ENCODE measurements at regions not wholly inside any gene's neighbourhood (a gene's known extent, or its start where the extent isn't known, plus 50 kb on each side); places are given as distances from the start of the nearest gene placed in this dataset.

DNA sequence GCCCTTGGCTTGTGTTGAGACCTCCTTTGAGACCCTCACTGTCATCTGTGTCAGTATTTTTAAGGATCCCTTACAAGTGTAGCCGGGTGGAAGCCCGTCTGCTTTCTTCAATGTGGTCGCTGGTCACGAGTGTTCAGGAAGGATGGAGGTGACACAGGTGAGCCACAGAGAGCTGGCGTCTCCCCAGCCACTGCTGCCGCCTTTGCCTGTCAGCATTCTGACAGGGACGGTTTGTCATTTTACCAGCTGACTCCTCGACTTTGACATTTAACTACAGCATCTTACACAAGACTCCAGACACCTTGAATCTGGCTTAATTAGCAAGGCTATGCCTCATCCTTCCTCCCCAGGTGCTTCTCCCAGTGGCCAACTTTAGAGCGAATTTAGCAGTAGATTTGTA lies 56.3 kb upstream of the MPHOSPH6 start:
- Mint-ChIP-seq H3K27me3 (ENCODE audit: insufficient read depth, low read depth) (peaks cover 6% of the 10 kb centered on the region), H3K4me3 (no peak overlapping the region), H3K9me3 (no peaks in the 10 kb centered on the region)

DNA sequence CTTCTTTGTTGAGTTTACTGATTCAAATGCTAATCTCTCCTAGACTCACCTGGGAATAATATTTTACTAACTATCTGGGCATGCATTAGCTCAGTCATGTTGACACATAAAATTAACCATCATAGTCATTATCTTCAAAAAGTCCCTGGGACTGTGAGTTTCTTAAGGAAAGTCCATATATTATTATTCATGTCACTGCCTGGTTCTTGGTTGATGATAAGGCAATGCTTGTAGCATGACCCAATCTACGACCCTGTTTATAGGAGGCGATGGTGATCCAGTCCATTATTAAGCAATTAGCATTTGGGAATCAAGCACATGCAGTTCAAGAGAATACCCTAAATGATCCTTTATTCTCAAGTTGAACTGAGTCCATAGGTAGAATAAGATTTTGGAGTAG lies 54.8 kb upstream of the MPHOSPH6 start:
- Histone ChIP-seq H2AFZ (replicated peaks) (no peak overlapping the region), H4K20me1 (ENCODE audit: low read depth) (no peaks in the 10 kb centered on the region), H3K4me2 (no peak overlapping the region), H3K27ac (no peak overlapping the region), H3K4me3 (no peak overlapping the region), H3K9ac (no peak overlapping the region), H3K4me1 (no peaks in the 10 kb centered on the region), H3F3A (ENCODE audit: low read depth) (no peaks in the 10 kb centered on the region), H3K36me3 (no peaks in the 10 kb centered on the region), H3K27me3 (no peaks in the 10 kb centered on the region), H3K9me3 (ENCODE audit: low read depth) (no peaks in the 10 kb centered on the region), H3K79me2 (ENCODE audit: low read depth) (no peaks in the 10 kb centered on the region)
- H3K27ac Mint-ChIP-seq: no peak overlapping the region
- H3K4me3 Mint-ChIP-seq: no peak overlapping the region
- no peak for DNase-seq (ENCODE audit: low spot score)
- peaks cover under 1% of the 10 kb centered on the region for H3K27me3 Mint-ChIP-seq (ENCODE audit: insufficient read depth, low read depth)
- no peaks in the 10 kb centered on the region for H3K36me3 Mint-ChIP-seq
- TF ChIP-seq EZH2 (IDR thresholded peaks at IDR 0.05) (no peak), EZH2phosphoT487 (IDR thresholded peaks at IDR 0.05) (no peak)
- TF ChIP-seq, protein P1, sequence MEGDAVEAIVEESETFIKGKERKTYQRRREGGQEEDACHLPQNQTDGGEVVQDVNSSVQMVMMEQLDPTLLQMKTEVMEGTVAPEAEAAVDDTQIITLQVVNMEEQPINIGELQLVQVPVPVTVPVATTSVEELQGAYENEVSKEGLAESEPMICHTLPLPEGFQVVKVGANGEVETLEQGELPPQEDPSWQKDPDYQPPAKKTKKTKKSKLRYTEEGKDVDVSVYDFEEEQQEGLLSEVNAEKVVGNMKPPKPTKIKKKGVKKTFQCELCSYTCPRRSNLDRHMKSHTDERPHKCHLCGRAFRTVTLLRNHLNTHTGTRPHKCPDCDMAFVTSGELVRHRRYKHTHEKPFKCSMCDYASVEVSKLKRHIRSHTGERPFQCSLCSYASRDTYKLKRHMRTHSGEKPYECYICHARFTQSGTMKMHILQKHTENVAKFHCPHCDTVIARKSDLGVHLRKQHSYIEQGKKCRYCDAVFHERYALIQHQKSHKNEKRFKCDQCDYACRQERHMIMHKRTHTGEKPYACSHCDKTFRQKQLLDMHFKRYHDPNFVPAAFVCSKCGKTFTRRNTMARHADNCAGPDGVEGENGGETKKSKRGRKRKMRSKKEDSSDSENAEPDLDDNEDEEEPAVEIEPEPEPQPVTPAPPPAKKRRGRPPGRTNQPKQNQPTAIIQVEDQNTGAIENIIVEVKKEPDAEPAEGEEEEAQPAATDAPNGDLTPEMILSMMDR (IDR thresholded peaks at IDR 0.05): no peak
- H3K9me3 Mint-ChIP-seq: no peaks in the 10 kb centered on the region
- peaks cover 5% of the 10 kb centered on the region for H3K4me1 Mint-ChIP-seq

More for the DNA sequence above, 56.3 kb upstream of the MPHOSPH6 start:
- Histone ChIP-seq H3K27ac (no peak overlapping the region), H3K9ac (no peak overlapping the region), H3K4me3 (no peak overlapping the region), H2AFZ (replicated peaks) (no peak overlapping the region), H3K9me3 (ENCODE audit: low read depth) (no peaks in the 10 kb centered on the region), H3K79me2 (ENCODE audit: low read depth) (no peaks in the 10 kb centered on the region), H4K20me1 (ENCODE audit: low read depth) (no peaks in the 10 kb centered on the region), H3F3A (ENCODE audit: low read depth) (no peaks in the 10 kb centered on the region), H3K36me3 (no peaks in the 10 kb centered on the region), H3K27me3 (no peaks in the 10 kb centered on the region), H3K4me2 (no peak overlapping the region), H3K4me1 (no peaks in the 10 kb centered on the region)
- TF ChIP-seq, protein P1 (IDR thresholded peaks at IDR 0.05): no peak
- Mint-ChIP-seq H3K36me3 (no peaks in the 10 kb centered on the region), H3K4me1 (peaks cover 9% of the 10 kb centered on the region), H3K27ac (no peak overlapping the region)
- DNase-seq (ENCODE audit: low spot score): no peak

DNA sequence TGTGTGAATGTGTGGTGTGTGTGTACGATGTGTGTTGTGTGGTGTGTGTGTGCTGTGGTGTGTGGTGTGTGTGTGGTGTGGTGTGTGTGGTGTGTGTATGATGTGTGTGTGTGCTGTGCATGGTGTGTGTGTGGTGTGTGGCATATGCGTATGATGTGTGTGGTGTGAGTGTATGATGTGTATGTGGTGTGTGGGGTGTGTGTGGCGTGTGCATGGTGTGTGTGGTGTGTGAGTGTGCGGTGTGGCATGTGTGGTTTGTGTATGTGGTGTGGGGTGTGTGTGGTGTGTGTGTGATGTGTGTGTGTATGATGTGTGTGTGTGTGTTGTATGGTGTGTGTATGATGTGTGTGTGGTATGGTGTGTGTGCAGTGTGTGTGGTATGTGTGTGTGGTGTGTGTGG lies 50.5 kb upstream of the MPHOSPH6 start:
- H3K27me3 Mint-ChIP-seq (ENCODE audit: insufficient read depth, low read depth): no peaks in the 10 kb centered on the region
- no peaks in the 10 kb centered on the region for H3K9me3 ChIP-seq (ENCODE audit: low read depth)
- no peaks in the 10 kb centered on the region for H3K36me3 Mint-ChIP-seq
- TF ChIP-seq EZH2 (IDR thresholded peaks at IDR 0.05) (no peak), EZH2phosphoT487 (IDR thresholded peaks at IDR 0.05) (no peak)
- TF ChIP-seq, protein P1 (IDR thresholded peaks at IDR 0.05): no peak
- H3K27ac ChIP-seq: no peak overlapping the region
- H3K27ac Mint-ChIP-seq: no peak overlapping the region
- H3K27me3 ChIP-seq: no peaks in the 10 kb centered on the region
- H3K4me3 Mint-ChIP-seq: no peak overlapping the region
- H3K9me3 Mint-ChIP-seq: no peaks in the 10 kb centered on the region
- H3F3A ChIP-seq (ENCODE audit: low read depth): no peaks in the 10 kb centered on the region
- no peak for DNase-seq (ENCODE audit: low spot score)
- H3K4me1 Mint-ChIP-seq: no peaks in the 10 kb centered on the region
- H3K36me3 ChIP-seq: no peaks in the 10 kb centered on the region
- no peak overlapping the region for H2AFZ ChIP-seq (replicated peaks)
- H3K79me2 ChIP-seq (ENCODE audit: low read depth): no peaks in the 10 kb centered on the region
- no peak overlapping the region for H3K4me2 ChIP-seq
- H3K4me1 ChIP-seq: no peaks in the 10 kb centered on the region
- no peak overlapping the region for H3K4me3 ChIP-seq
- no peak overlapping the region for H3K9ac ChIP-seq
- no peaks in the 10 kb centered on the region for H4K20me1 ChIP-seq (ENCODE audit: low read depth)

Measured in neural progenitor cell (in vitro differentiated cells).